SKM-1 (cell line): ENCODE measurements at regions not wholly inside any gene's neighbourhood (a gene's known extent, or its start where the extent isn't known, plus 50 kb on each side); places are given as distances from the start of the nearest gene placed in this dataset.

Experiments used
- DNase-seq: peaks from one replicate; lab custom pipeline; 2025; ENCODE audit not compliant: unreplicated experiment; lab: John Stamatoyannopoulos, UW

- DNase-seq, result no peak
These were observed 195.4 kb downstream of the ANAPC10 start for GRCh38 chr4:144902614-144903013.

- DNase-seq, result no peak
These were observed 193.9 kb downstream of the ANAPC10 start for GRCh38 chr4:144903953-144904711.

DNA sequence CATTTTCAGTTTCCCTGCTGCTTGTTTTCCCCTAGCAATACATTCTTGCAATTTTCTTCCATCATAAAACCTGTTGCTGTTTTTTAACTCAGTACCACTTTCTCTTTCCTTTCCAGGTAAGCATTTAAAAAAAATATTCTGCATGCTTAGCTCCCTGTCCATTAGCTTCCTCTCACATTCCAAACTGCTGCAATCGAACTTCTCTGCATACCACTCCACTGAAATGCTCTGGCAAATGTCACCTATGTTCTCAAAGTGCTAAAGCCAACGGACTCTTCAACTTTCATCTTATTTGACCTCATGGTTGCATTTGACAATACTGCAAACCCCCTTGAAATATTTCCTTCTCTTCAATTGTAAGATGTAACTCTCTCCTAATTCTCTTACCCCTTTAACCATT is 192.7 kb downstream of the ANAPC10 start:
- no peak for DNase-seq

DNA sequence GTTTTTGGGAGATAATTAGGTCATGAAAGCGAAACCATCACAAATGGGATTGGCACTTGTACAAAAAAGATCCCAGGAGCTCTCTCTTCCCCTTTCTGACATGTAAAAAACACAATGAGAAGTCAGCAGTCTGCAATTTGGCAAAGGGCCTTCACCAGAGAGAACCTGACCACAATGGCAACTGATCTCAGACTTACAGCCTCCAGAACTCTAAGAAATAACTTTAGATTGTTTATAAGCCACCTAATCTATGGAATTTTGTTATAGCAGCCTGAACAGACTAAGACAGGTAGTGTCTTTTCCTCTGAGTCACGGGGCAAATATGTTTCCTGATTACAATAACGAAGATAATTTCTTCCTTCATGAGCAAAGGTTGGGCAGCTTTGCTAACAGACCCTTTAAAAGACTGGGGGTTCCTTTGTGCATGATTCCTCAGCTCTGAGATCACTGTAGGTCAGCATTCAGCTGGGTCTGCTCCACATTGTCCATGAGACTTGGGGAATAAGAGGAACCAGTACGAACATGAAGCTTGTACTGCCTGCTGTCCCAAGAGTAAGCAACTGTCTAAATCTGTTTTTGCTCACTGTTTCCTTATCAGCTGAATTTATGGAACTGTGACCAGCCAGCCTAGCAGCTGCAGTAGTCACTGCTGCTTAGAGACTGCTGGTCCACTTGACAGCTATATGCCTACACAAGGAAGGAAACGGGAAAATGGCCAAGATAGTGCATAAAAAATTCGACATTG is 191.6 kb downstream of the ANAPC10 start:
- DNase-seq, result no peak

DNA sequence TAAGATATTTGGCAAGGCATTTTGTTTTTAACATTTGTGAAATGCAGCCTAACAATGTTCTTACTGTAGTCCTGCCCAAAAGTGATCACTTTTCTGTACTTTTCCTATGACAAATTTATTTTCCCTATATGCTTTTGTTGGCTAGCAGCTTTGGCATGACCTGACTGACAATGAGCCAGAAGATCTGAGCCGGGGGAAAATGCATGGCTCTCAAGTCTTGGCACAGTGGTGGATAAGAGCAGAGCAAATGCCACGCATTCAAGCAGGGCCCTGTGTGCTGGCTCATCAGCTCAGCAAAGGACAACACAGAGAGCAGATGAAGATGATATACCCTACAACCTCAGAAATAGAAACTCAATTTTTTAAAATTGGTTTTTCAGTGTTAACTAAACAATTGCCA is 187.3 kb downstream of the ANAPC10 start:
- DNase-seq, result no peak
